ENCODE measurements at regions not wholly inside any gene's neighbourhood (a gene's known extent, or its start where the extent isn't known, plus 50 kb on each side); places are given as distances from the start of the nearest gene placed in this dataset.
"Not testable (repeated sequence)": the region's sequence is repeated elsewhere in the genome, so short reads cannot be mapped to it uniquely, and the experiment has no call there.

DNA sequence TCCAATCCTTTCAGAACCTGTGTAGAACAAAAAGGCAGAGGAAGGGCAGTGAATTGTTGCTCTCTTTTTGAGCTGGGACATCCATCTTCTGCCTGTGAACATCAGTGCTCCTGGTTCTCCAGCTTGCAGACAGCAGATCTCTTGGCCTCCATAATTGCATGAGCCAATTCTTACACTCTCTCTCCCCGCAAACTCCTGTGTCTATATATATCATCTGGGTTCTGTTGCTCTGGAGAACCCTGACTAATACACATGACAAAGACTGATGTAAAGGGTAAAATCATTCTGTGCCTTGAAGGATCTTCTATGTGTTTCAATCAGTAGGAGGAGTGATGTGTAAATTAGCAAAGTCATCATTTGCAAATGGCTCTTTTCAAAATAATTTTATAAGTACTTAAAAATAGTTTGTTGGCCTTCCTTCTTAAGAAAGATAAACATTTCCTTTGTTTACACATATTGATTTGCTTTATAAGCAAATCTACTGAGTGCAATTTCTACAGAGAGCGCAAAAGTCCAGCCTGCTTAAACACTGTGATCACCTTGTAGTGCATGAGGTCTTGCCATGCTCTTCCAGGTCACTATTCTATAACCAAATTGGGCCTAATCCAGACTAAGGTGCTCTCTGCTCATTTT, 154.9 kb upstream of the ANKRD28 start:
- no peak for DNase-seq

DNA sequence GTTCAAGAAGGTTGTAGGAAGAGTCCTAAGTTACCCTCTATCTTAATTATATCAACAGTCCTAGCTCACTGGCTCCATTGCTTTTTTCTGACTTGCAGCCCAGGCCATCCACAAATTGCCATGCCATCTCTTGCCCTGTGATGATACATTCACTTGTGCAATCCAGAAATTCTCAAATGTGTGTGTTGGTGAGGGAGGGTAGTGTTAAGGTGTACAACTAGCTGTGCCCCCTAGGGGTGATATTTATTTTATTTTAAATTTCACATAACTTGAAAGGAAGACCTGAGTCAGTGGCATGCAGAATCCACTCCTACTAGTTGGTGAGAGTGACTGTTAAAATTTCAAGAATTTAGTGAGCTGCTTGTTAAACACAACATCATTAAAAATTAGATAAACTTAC, 156.1 kb upstream of the ANKRD28 start:
- no peak for DNase-seq

DNA sequence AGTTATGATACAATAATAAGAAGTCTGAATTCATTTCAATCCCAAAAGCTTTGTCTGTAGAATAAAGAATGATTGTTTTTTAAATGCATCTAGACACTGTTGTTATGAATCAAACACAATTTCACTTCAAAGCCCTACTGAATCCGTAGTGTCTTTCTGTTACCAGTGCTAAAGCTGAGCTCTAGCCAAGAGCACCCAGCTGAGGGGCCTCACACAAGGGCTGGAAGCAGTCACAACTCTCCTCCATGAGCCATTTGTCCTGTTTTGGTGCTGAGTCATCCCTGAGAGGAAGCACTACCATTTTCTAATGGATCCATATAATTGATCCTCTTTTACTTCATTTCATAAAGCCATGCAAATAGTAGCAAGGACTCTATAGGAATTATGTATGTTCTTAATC, 158.2 kb upstream of the ANKRD28 start:
- DNase-seq = no peak

DNA sequence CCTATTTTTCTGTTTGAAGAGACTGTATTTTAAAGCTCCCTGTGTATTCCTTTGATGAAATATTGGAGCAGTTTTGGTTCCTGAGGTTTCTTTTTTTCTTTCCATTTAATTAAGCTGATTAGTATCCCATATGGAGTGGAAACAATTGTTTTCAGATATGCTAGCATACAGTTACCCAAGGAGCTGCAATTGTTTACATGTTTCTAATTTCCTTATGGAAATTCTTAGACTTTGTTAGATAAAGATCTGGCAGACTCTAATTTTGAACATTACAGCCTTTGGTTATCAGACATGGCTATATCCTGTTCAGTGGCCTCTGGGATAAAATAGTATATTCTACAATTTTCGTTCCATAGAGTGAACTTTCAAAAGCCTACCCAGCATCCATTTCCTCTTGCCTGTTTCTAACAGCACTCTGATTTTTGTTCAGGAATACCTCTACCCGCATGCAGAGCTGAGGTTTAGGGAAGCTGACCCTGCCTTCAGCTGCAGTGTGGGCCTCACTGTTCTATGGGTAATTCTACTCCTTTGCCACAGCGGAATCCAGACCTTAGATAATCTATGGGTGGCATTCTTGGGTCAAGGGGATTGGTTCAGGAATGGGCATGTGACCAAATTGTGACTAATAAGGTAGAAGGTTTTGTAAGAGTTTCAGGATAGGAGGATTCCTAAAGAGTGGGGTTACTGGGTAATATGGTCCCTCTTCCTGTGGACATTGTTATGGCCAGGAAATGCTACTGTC, 161.1 kb upstream of the ANKRD28 start:
- no peak for DNase-seq

DNA sequence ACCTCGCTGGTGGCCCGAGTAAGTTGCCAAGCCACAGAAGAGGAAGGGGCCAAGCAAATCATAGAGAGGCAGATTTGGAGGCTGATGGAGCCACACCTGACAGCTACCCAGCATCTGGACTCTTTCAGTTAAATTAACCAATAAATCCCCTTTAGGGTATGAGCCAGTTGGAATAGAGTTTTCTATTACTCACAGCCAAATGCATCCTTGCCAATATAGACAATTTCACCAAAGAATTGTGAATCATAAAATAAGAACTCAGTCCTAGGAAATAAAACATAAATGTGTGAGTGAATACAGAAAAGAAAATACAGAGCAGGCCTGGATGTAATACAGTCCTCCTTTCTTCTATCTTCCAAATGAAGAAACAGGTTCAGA, 161.6 kb upstream of the ANKRD28 start:
- no peak for DNase-seq

DNA sequence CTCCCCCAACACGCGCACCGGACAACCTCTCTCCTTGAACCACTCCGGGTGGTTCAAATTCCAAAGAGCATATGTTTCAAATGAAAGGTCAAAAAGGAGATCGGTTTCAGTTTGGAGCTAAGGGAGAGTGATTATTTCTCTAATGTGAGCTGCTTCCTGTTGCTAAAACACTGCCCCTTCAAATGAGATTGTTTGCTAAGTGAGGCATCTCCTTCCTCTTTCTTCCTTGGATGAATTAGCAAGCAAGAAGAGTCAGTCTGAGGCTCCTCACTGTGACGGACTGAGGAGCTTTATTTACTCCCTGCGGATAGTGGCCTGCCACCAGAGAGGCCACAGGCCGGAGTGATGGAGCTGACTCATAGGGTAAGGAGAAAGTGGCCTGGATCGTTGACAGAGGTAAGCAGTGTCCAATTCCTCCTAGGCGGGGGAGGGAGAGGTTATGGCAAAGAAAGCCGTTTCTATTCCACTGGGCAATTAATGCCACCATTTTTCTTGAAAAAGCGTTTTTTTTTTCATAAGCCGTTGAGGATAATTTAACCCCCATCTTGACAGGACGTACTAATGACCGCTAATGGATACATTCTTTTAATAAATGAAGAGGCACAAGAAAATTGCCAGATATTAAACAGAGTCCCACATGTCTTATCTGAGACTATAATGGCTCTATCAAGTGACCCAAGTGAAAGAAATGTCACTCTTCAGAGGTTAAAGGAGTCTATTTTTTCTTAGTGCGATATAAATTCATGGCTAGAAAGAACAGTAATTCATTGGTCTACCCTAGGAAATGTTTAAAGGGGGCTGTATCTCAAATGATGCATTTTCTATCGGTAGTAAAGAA, 167.0 kb upstream of the ANKRD28 start:
- DNase-seq = no peak

DNA sequence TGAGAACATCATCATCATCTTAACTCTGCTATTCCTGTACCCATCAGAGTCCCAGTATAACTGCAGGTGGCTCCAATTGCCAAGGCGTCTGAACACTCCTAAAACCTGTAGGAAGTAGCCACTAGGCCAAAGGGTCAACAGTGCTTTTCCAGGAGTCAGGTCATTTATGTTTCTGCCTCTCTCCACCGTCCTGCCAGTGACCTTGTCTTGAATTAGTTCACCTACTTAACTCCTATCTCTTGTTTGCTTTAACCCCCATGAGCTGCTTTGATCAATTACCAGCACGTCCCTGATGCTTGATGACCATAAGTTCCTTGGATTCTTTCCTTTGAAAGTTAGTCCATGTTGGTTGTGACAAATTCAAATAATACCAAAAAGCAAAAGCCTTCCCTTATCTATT, 169.8 kb upstream of the ANKRD28 start:
- DNase-seq = no peak

DNA sequence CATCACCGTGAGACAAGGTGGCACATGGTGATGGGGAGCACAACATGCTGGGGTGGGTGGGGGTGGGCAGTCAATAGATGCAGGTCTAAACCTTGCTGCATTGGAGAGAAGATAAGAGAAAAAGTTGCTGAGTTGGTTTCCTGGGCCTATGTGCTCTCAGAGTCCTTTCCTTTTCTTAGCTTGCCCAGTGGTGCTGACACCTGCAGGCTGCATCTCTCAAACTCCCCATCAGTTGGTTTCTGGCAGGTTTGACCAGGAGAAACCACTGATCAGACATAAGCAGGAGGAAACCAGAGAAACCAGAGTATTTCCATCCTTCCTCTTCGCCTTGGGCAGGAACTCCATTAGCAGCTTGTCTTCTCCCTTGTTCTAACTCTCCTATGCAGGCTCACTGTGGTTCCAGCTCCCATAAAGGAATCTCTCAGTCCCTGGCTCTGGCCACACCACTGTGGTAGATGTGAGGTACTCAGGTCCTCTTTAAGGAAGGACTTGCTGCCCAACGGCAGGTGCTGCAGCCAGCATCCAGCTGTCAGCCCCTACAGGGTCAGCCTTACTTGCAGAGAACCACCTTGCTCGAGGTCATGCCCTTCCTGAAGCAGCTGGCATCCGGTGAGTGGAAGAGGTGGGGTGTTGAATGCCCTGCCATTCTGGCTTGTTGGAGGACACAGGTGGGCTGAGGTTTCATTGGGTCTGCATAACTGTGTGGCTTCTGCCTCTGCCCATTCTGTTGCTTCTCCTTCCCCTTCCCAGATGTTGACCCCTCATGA, 172.3 kb upstream of the ANKRD28 start:
- no peak for DNase-seq

DNA sequence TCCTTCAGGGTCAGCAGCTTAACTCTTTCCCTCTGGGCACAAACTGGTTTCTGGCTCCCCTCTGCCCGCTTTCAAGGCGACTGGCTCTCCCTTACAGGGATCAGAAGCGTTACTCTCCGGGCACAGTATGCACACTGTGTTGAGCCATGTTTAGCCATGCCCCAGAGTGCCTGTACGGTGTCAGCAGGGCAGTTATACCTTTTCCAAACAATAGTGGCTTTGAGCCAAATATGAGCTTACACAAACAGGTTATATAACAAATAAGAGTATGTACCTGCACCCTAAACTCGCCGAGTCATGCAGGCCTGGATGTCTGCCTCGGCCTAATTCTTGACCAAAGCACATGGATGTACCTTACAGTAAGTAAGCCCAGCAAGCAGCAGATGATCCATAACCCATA, 175.6 kb upstream of the ANKRD28 start:
- DNase-seq = no peak

DNA sequence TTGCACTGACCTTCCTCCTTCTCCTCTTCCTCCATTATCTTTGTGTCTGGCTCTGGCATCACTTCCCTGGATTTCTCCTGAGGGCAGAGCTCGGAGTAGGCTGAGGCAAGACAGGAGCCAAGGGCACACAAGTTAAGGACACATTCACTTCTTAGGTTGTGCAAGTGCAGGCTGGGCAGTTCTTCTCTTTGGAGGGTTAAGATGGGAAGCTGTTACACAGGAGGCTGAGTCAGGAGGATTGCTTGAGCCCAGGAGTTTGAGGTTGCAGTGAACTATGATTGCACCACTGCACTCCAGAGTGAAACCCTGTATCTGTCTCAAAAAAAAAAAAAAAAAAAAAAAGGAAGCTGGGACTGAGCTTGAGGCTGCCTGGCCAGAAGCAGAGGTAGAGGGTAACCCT, 176.2 kb upstream of the ANKRD28 start:
- DNase-seq = no peak

DNA sequence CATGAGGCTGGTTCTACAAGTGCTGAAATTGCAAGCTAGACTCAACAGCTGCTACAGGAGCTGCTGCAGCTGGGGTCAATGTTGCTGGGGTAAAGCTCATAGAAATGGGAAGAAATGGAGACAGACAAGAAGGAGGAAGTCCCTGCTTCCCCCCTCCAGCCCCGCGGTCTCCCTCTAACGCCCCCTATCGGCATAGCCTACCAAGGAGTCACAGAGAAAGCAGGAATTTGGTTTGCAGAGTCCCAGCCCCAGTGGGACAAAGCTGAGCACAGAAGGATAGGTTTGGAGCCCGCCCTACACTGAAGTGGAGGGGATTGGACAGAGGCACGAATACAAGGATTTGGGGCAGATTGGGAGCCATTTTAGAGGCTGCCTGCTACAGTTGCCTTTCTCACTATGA, 176.9 kb upstream of the ANKRD28 start:
- no peak for DNase-seq

DNA sequence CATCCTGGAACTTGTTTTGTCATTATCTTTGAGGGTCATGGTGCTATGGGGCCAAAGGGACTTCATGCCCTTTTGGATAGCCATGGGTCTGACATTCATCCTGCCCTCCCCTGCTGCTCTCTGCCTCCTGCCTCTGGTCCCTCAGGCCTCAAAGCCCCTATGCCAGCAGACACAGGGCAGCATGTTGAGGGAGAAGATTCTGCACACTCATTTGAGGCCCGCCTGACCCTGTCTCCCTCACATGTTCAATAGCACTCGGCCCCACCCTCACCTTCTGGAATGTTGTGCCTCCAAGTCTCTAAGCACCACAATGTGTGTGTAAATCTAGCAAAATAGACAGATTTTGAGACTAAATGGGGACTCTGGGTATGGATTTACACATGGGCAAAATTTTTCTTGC, 178.7 kb upstream of the ANKRD28 start:
- DNase-seq = no peak

DNA sequence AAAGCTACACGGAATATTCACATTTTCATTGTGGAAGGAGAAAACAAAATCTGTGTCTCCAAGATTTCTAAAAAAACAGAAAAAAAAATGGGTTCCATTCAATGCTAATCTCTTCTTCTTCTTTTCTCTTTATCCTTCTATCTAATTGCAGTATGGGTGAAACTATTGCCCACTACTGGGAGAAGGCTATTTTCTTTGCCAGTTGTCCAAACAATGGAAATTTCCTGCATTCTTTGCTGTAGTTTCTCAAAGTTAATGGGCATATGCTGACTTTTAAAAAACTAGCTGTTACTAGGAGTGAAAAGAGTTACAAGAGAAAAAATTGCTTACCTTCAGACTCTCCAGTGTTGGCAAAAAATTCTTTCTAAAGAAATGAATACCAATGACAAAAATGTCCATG, 179.3 kb upstream of the ANKRD28 start:
- DNase-seq = no peak

DNA sequence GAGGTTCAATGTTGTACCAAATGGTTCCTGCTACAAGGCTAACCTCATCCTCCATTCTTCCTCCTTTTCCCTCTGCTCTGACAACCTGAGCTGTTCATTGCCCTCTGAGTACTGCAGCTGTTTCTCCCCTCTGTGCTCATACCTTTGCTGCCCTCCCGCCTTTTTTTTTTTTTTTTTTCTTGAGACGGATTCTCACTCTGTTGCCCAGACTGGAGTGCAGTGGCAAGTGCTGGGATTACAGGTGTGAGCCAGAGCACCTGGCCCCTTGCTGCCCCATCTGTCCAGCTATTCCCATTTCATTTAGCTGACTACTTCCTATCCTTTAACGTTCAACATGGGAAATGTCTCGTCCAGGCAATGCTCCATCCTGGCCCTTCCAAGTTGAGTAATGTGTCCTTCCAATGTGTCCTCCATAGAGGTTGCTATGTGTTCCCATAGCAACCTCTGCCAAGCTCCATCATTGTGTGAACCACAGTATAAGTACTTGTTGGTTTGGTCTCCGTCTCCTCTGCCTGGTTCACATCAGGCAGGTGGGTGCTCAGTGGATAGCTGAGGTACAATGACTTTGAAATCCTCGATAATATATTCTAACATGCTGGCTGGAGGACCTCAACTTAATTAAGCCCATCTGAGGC, 179.9 kb upstream of the ANKRD28 start:
- no peak for DNase-seq

DNA sequence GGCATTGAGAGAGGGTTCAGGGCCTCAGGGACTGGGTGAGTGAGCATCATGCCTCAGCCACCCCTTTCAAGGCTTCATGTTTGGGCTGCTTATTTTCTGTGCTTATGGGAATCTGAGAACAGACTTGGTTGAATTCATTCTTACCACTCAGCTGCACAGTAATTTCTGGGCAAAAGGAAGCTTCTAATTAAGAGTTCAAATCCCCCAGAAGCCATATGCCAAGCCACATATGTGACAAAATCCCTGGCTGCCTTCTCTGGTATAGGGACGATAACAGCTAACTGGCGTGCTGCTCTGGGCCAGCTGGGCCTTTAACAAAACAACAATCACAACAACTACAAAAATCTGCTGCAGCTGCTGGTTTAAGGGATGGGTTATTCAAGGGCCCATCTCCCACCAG, 181.0 kb upstream of the ANKRD28 start:
- DNase-seq = no peak

DNA sequence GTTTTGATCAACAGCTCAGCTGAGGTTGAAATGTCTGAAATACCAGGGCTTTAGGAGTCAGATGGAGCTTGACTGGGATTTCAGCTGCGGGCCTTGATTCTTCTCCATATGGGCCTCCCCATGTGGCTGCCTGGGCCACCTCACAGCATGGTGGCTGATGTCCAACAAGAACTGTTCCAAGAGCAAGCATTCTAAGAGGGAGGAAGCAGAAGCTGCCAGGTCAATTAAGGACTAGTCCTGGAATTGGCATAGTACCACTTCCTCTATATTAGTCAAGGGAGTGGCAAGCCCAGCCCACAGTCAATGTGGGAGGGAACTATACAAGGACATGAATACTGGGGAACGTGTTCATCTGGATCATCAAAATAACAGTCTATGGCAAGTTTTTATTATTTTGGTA, 181.7 kb upstream of the ANKRD28 start:
- DNase-seq = no peak

DNA sequence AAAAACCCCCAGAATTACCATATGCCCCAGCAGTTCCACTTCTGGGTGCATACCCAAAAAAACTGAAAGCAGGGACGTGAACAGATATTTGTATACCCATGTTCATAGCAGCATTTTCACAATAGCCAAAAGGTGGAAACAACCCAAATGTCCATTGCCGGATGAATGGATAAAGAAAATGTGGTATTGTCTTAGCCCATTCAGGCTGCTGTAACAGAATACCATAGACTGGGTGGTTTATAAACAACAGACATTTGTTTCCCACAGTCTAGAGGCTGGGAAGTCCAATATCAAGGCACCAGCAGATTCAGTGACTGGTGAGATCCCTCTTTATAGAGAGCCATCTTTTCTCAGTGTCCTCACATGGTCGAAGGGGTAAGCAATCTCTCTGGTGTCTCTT, 182.1 kb upstream of the ANKRD28 start:
- DNase-seq = no peak

DNA sequence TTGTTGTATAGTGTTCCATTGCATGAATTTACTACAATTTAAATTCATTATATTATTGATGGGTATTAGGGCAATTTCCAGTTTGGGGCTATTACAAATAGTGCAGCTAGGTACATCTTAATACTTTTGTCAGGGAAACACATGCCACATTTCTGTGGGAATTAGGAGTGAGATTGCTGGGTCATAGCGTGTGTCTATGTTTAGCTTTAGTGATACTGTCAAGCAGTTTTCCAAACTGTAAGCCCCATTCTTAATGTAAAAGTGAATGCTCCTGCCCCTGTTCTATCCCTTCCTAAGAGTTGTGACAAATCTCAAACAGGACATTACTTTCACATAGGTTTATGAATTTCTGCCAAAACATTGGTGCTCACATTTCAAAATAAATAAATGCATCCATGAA, 184.5 kb upstream of the ANKRD28 start:
- no peak for DNase-seq

DNA sequence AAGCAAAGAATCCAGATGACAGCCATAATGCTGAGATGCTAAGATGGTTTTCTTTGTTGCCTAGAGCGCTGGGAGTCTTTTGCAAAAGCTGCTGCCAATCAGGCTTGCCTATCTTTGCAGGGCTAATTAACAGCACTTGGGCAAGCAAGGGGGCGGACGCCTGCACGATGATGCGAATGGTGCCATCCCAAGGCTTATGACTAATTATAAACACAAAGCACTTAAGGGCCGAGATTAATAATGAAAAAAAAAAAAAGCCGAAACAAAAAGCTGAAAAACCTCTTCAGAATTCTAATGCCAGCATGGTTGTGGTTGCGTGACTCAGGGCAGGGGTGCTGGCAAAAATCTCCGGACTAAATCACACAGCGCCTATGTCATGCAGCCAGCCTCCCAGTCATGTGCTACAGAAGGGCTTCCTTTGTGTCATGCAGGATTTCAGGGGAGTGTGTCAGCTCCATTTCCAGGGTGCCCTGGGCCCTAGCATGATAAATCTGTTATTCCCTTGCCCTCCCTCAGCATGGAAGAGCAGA, 185.0 kb upstream of the ANKRD28 start:
- no peak for DNase-seq

DNA sequence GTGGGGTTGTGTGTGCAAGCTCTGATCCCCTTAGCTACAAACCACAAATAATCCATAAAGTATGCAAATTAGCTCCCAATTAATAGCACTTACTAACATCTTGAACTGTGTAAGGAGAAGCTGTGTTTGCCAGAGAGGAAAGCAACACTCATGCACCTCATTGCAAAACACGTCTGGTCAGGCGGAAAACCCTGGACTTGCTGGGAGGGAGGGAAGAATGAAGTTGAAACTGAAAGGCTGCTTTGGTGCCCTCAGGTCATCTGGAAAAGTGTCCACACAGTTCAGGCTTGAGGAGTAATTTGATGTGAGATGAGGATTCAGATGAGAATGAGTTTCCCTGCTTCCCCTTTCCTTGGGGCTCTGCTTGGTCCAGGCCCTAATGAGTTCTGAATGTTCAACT, 185.5 kb upstream of the ANKRD28 start:
- no peak for DNase-seq

DNA sequence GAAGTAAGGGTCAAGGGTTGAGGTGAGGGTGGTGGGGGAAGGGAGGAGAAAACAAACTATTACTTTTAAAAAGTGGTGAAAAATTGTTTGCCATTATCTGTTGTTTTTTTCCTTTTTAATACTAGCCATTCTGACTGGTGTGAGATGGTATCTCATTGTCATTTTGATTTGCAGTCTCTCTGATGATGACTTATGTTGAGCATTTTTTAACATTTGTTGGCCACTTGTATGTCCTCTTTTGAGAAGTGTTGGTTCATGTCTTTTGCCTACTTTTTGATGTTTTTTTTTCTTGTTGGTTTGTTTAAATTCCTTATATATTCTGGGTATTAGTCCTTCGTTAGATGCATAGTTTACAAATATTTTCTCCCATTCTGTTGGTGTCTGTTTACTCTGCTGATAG, 185.9 kb upstream of the ANKRD28 start:
- DNase-seq = no peak

DNA sequence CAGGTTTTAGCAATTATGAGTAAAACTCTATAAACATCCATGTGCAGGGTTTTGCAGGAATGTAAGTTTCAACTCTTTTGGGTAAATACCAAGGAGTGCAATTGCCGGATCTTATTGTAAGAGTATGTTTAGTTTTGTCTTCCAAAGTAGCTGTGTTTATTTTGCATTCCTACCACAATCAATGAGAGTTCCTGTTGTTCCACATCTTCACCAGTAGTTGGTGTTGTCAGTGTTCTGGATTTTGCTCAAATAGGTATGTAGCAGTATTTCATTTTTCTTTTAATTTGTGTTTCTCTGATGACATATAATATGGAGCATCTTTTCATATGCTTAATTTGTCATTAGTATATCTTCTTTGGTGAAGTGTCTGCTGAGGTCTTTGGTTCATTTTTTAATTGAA, 185.1 kb upstream of the GALNT15 start:
- no peak for DNase-seq

DNA sequence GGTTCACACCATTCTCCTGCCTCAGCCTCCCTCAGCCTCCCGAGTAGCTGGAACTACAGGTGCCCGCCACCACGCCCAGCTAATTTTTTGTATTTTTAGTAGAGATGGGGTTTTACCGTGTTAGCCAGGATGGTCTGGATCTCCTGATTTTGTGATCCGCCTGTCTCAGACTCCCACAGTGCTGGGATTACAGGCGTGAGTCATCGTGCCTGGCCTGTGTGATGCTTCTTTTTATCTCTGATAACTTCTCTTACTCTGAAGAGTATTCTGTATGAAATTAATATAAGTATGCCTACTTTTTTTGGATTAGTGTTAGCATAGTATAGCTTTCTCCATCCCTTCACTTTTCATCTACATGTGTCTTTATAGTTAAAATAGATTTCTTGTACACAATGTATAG, 180.8 kb upstream of the GALNT15 start:
- DNase-seq = not testable (repeated sequence)
